SJSA1 (cell line): ENCODE measurements at regions not wholly inside any gene's neighbourhood (a gene's known extent, or its start where the extent isn't known, plus 50 kb on each side); places are given as distances from the start of the nearest gene placed in this dataset.
"Not testable (repeated sequence)": the region's sequence is repeated elsewhere in the genome, so short reads cannot be mapped to it uniquely, and the experiment has no call there.

Source experiments
- DNase-seq, 2 experiments: peaks; one replicate each; pipeline ENCODE4 v3.0.0-alpha.2; 2015 to 2020; ENCODE audit warnings: low spot score in 2 of 2, low read depth in 1 of 2
- H3K27ac ChIP-seq: fragments of 250-450 bp; sonication (Bioruptor Pico); 2 replicates; pipeline ENCODE4 v1.5.1; 2020; ENCODE audit warnings: mild to moderate bottlenecking, moderate library complexity
- H3K27me3 ChIP-seq: fragments of 250-450 bp; sonication (Bioruptor Pico); replicated peaks from 2 replicates; pipeline ENCODE4 v1.5.1; 2020; ENCODE audit warnings: mild to moderate bottlenecking, moderate library complexity
- H3K36me3 ChIP-seq: fragments of 250-450 bp; sonication (Bioruptor Pico); 2 replicates; pipeline ENCODE4 v1.5.1; 2020; ENCODE audit warnings: mild to moderate bottlenecking
- H3K4me1 ChIP-seq: fragments of 250-450 bp; sonication (Bioruptor Pico); replicated peaks from 2 replicates; pipeline ENCODE4 v1.6.1; 2021; ENCODE audit warnings: mild to moderate bottlenecking
- H3K4me3 ChIP-seq: fragments of 250-450 bp; sonication (Bioruptor Pico); 2 replicates; pipeline ENCODE4 v1.5.1; 2020; ENCODE audit warnings: mild to moderate bottlenecking
- H3K9me3 ChIP-seq: fragments of 250-450 bp; sonication (Bioruptor Pico); replicated peaks from 2 replicates; pipeline ENCODE4 v1.5.1; 2020; ENCODE audit warnings: mild to moderate bottlenecking

DNA sequence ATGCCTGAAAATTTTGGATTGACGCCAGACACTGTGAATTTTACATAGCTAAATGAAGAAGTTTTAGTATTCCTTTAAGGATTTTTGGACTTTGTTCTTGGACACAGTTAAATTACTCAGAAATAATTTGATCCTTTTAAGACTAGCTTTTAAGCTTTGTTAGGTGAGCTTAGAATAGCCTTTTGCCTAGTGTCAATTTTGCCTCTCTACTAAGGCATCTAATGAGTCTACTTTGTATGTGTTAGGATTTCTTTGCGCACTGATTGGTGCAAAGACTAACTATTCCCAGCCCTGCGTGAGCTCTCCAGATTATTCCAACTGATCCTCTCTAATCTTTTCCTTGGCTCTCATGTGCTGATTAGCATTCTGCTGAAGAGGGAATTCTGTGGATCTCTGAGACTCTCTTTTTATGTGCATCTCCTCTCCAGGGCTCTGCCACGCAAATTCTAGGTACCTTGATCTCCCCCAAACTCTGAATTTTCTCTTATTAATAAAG lies 128.1 kb upstream of the BCL9 start:
- no peaks in the 10 kb centered on the region for H3K27me3 ChIP-seq
- DNase-seq = no peak
- H3K9me3 ChIP-seq = no peaks in the 10 kb centered on the region
- no peak overlapping the region for H3K27ac ChIP-seq
- H3K4me3 ChIP-seq = no peak overlapping the region
- no peaks in the 10 kb centered on the region for H3K36me3 ChIP-seq
- no peaks in the 10 kb centered on the region for H3K4me1 ChIP-seq

- DNase-seq = no peak
- Histone ChIP-seq H3K4me1 (no peaks in the 10 kb centered on the region), H3K27ac (no peak overlapping the region), H3K36me3 (no peaks in the 10 kb centered on the region), H3K27me3 (no peaks in the 10 kb centered on the region), H3K9me3 (no peaks in the 10 kb centered on the region), H3K4me3 (no peak overlapping the region)
Observed at GRCh38 chr1:147414505-147415163, 126.7 kb upstream of the BCL9 start.

GRCh38 chr1:147417024-147417423 lies 124.3 kb upstream of the BCL9 start:
- Histone ChIP-seq H3K36me3 (no peaks in the 10 kb centered on the region), H3K27ac (no peak overlapping the region), H3K4me1 (no peaks in the 10 kb centered on the region), H3K27me3 (no peaks in the 10 kb centered on the region), H3K9me3 (no peaks in the 10 kb centered on the region), H3K4me3 (no peak overlapping the region)
- no peak for DNase-seq

DNA sequence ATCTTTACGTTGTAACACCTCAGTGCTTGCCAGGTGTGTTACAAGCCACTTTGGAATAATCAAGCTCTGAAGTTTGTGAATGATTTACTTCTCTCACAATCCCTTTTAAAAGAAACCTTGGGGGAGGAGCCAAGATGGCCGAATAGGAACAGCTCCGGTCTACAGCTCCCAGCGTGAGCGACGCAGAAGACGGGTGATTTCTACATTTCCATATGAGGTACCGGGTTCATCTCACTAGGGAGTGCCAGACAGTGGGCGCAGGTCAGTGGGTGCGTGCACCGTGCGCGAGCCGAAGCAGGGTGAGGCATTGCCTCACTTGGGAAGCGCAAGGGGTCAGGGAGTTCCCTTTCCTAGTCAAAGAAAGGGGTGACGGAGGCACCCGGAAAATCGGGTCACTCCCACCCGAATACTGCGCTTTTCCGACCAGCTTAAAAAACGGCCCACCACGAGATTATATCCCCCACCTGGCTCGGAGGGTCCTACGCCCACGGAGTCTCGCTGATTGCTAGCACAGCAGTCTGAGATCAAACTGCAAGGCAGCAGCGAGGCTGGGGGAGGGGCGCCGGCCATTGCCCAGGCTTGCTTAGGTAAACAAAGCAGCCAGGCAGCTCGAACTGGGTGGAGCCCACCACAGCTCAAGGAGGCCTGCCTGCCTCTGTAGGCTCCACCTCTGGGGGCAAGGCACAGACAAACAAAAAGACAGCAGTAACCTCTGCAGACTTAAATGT lies 118.0 kb upstream of the BCL9 start:
- H3K36me3 ChIP-seq, DNase-seq, H3K4me3 ChIP-seq, H3K27me3 ChIP-seq, H3K4me1 ChIP-seq, H3K9me3 ChIP-seq, H3K27ac ChIP-seq: not testable (repeated sequence)

DNA sequence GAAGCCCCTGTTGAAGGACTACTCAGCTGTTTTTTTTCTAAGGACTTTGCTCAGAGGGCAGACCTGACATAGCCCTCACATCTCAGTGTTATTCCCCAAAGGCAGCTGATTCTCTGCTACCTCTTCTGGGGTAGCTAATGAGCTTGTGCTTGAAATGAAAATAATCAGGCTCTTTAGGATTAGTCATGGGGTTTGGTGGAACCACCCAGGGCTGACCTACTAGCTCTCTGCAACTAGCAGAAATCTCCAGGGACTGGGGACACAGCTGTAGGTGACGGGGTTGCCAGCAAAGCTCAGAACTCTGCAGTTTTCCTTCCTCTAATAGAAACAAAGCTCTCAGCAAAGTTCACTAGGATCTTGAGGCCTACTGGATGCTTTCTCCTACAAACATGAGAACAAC lies 106.4 kb upstream of the BCL9 start:
- Histone ChIP-seq H3K36me3 (no peaks in the 10 kb centered on the region), H3K27ac (no peak overlapping the region), H3K4me1 (no peaks in the 10 kb centered on the region), H3K9me3 (no peaks in the 10 kb centered on the region), H3K27me3 (no peaks in the 10 kb centered on the region), H3K4me3 (no peak overlapping the region)
- no peak for DNase-seq

DNA sequence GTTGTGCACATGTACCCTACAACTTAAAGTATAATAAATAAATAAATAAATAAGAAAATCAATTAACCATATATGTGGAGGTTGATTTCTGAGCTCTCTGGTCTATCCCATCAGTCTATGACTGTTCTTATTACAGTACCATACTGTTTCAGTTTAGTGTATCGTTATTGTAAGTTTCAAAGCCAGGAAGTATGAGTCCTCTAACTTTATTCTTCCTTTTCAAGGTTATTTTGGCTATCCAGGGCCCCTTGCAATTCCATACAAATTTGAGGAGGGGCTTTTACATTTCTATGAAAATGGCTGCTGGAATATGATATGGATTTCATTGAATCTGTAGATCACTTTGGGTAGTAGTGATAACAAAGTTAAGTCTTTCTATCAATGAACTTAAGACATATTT lies 96.9 kb upstream of the BCL9 start:
- 0 out of 2 replicates have a peak, but pooled peaks cover 2% of the 10 kb centered on the region for H3K9me3 ChIP-seq
- DNase-seq = no peak
- no peaks in the 10 kb centered on the region for H3K27me3 ChIP-seq
- H3K4me3 ChIP-seq = no peak overlapping the region
- no peak overlapping the region for H3K27ac ChIP-seq
- no peaks in the 10 kb centered on the region for H3K4me1 ChIP-seq
- H3K36me3 ChIP-seq = no peaks in the 10 kb centered on the region

DNA sequence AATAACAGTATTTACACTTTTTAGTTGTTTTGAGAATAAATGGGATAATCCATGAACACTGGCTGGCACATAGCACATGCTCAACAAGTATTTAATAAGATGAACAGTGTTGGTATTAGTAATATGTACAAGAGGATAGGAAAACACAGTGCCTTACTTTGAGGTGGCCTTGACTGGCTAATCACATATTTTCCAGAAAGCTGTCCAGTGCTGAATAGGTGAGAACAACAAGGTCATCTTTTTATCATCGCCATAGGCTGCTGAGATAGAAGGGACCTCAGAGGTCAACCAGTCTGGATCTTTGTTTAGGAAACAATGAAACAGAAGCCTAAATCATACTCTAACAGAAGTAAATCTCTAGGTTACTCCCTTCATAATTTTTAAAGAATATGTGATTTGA lies 89.7 kb upstream of the BCL9 start:
- Histone ChIP-seq H3K27me3 (no peaks in the 10 kb centered on the region), H3K9me3 (no peaks in the 10 kb centered on the region), H3K4me3 (no peak overlapping the region), H3K36me3 (no peaks in the 10 kb centered on the region), H3K27ac (no peak overlapping the region), H3K4me1 (no peaks in the 10 kb centered on the region)
- DNase-seq = no peak

DNA sequence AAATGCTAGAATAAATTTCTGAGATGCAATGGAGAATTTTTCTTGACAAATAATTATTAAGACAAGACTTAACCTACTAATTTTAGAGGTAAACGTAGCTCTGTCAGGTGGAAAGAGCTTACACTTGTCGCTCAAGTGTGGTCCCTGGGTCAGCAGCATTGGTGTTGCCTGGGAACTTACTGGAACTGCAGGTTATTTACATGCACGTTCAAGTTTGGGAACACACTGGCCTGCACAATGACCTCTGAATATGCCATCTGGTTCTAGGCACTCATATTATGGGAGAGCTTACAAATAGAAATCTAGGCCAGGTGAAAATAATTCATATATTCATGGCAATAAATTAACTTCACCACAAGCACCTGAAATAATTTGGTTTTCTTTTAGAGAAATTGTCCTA lies 88.5 kb upstream of the BCL9 start:
- Histone ChIP-seq H3K4me1 (no peaks in the 10 kb centered on the region), H3K4me3 (no peak overlapping the region), H3K27ac (no peak overlapping the region), H3K27me3 (no peaks in the 10 kb centered on the region), H3K9me3 (no peaks in the 10 kb centered on the region), H3K36me3 (no peaks in the 10 kb centered on the region)
- DNase-seq = no peak

- Histone ChIP-seq H3K36me3 (no peaks in the 10 kb centered on the region), H3K27ac (no peak overlapping the region), H3K27me3 (no peaks in the 10 kb centered on the region), H3K4me1 (no peaks in the 10 kb centered on the region), H3K4me3 (no peak overlapping the region), H3K9me3 (peaks cover 5% of the 10 kb centered on the region; the same call in 1 of the 2 replicates)
- DNase-seq = no peak
Observed at GRCh38 chr1:147463022-147463421, 78.3 kb upstream of the BCL9 start.

DNA sequence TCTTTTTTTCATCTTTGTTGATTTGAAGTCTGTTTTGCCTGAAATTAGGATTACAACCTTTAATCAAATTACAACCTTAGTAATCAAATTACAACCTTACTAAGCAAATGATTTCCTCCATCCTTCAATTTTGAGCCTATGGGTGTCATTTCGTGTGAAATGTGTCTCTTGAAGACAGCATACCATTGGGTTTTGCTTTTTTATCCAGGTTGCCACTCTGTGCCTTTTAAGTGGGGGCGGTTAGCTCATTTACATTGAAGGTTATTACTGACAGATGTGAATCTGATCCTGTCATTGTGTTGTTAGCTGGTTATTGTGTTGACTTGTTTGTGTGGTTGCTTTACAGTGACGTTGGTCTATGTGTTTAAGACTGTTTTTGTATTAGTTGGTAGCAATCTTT lies 74.8 kb upstream of the BCL9 start:
- H3K36me3 ChIP-seq = no peaks in the 10 kb centered on the region

DNA sequence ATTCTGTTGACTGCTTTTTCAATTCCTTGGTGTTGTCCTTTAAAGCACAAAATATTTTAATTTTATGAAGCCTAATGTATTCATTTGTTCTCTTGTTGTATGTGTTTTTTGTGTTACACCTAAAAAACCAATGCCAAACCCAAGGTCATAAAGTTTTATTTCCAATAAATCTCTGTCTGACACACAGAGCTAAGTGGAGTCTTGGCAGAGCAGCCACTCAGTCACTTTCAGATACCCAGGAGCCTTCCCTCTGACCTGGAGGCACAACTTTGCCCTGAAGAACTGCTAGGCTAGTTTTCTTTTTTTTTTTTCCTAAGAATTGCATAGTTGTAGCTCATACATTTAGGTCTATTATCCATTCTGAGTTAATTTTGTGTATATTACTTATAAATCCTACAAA lies 71.2 kb upstream of the BCL9 start:
- DNase-seq = no peak
- H3K27me3 ChIP-seq = no peaks in the 10 kb centered on the region
- H3K4me3 ChIP-seq = no peak overlapping the region
- H3K9me3 ChIP-seq = 0 out of 2 replicates have a peak, but pooled peaks cover 5% of the 10 kb centered on the region
- H3K27ac ChIP-seq = no peak overlapping the region
- no peaks in the 10 kb centered on the region for H3K36me3 ChIP-seq
- no peaks in the 10 kb centered on the region for H3K4me1 ChIP-seq

More for the DNA sequence above, 74.8 kb upstream of the BCL9 start:
- no peak for DNase-seq
- H3K27me3 ChIP-seq = no peaks in the 10 kb centered on the region
- H3K27ac ChIP-seq = no peak overlapping the region
- H3K4me1 ChIP-seq = no peaks in the 10 kb centered on the region
- H3K9me3 ChIP-seq = peaks cover 5% of the 10 kb centered on the region; the same call in 1 of the 2 replicates
- no peak overlapping the region for H3K4me3 ChIP-seq

GRCh38 chr1:147472489-147472888 lies 68.8 kb upstream of the BCL9 start:
- Histone ChIP-seq H3K4me3 (no peak overlapping the region), H3K27me3 (no peaks in the 10 kb centered on the region), H3K4me1 (no peaks in the 10 kb centered on the region), H3K27ac (no peak overlapping the region), H3K36me3 (no peaks in the 10 kb centered on the region), H3K9me3 (no peaks in the 10 kb centered on the region)
- DNase-seq = no peak

DNA sequence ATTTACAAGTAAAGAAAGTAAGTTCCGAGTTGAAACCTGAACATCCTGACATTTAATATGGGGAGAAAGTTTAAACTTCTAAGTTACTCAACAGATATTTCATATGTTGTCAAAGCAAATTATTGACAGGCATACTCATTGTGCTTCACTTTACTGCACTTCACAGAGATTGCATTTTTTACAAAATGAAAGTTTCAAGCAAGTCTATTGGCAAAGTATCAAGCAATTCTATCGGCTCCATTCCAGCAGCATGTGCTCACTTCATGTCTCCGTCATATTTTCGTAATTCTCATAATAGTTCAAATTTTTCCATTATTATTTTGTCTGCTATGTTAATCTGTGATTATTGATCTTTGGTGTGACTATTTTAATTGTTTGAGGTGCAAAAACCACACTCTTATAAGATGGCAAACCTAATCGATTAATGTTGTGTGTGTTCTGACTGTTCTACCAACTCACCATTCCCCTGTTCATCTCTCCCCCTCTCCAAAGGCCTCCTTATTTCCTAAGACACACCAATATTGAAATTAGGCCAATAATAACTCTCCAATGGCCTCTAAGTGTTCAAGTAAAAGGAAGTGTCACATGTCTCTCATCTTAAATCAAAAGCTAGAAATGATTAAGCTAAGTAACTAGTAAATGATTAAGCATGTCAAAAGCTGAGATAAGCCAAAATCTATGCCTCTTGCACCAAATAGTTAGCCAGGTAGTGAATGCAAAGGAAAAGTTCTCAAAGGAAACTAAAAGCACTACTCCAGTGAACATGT lies 68.2 kb upstream of the BCL9 start:
- Histone ChIP-seq H3K4me3 (no peak overlapping the region), H3K9me3 (no peaks in the 10 kb centered on the region), H3K36me3 (no peaks in the 10 kb centered on the region), H3K27ac (no peak overlapping the region), H3K27me3 (no peaks in the 10 kb centered on the region), H3K4me1 (no peaks in the 10 kb centered on the region)
- no peak for DNase-seq

DNA sequence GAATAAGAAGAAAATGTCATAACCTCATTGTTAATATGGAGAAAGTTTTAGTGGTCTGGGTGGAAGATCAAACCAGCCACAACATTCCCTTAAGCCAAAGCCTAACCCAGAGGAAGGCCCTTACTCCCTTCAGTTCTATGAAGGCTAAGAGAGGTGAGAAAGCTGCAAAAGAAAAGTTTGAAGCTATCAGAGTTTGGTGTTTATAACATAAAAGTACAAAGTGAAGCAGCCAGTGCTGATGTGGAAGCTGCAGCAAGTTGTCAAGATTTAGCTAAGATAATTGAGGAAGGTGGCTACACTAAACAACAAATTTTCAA lies 67.6 kb upstream of the BCL9 start:
- Histone ChIP-seq H3K4me1 (no peaks in the 10 kb centered on the region), H3K36me3 (no peaks in the 10 kb centered on the region), H3K27me3 (no peaks in the 10 kb centered on the region), H3K4me3 (no peak overlapping the region), H3K9me3 (no peaks in the 10 kb centered on the region), H3K27ac (no peak overlapping the region)
- no peak for DNase-seq
